ENCODE measurements at regions not wholly inside any gene's neighbourhood (a gene's known extent, or its start where the extent isn't known, plus 50 kb on each side); places are given as distances from the start of the nearest gene placed in this dataset.

GRCh38 chr11:127485541-127485940 lies 485.0 kb upstream of the KIRREL3 start:
- no peaks in the 10 kb centered on the region for H3K36me3 Mint-ChIP-seq (ENCODE audit: low read depth, unreplicated experiment)
- H3K4me3 ChIP-seq (ENCODE audit: insufficient read depth, low read depth, low read length) = no peak overlapping the region
- H3K36me3 ChIP-seq (ENCODE audit: insufficient read depth, low read length) = no peaks in the 10 kb centered on the region
- H2AFZ ChIP-seq (ENCODE audit: low read depth, low read length) = no peak overlapping the region
- no peak overlapping the region for H3K27ac Mint-ChIP-seq (ENCODE audit: unreplicated experiment)
- H3K4me3 Mint-ChIP-seq (ENCODE audit: unreplicated experiment) = no peak overlapping the region
- H3K9me3 Mint-ChIP-seq (ENCODE audit: unreplicated experiment) = peaks cover 2% of the 10 kb centered on the region
- H3K27ac ChIP-seq (ENCODE audit: low read depth, low read length) = no peak overlapping the region
- no peaks in the 10 kb centered on the region for H3K79me2 ChIP-seq (ENCODE audit: insufficient read depth, low read length)
- no peak overlapping the region for H3K4me2 ChIP-seq (ENCODE audit: low read length)
- no peaks in the 10 kb centered on the region for H3K27me3 ChIP-seq (ENCODE audit: insufficient read depth, low read length)
- peak; percentile 45 for DNase-seq (ENCODE audit: low read depth)
- H4K20me1 ChIP-seq (ENCODE audit: insufficient read depth, low read length) = no peaks in the 10 kb centered on the region
- no peaks in the 10 kb centered on the region for H3K9me3 ChIP-seq (ENCODE audit: insufficient read depth, low read depth, low read length)
- no peak overlapping the region for H3K9ac ChIP-seq (ENCODE audit: low read length)
- H3K4me1 Mint-ChIP-seq (ENCODE audit: low read depth, unreplicated experiment) = peaks cover 4% of the 10 kb centered on the region
- no peaks in the 10 kb centered on the region for H3K27me3 Mint-ChIP-seq (ENCODE audit: low read depth, unreplicated experiment)
- TF ChIP-seq EZH2 (IDR thresholded peaks at IDR 0.05; ENCODE audit: insufficient read depth, low read length) (no peak), CTCF (IDR thresholded peaks at IDR 0.05; ENCODE audit: insufficient read depth, low read depth, low read length) (no peak)
- no peak for FAIRE-seq
- peaks cover 3% of the 10 kb centered on the region for H3K4me1 ChIP-seq (ENCODE audit: insufficient read depth, low read length)

- no peak overlapping the region for H3K4me3 Mint-ChIP-seq (ENCODE audit: unreplicated experiment)
- no peak overlapping the region for H3K27ac Mint-ChIP-seq (ENCODE audit: unreplicated experiment)
- no peak for FAIRE-seq
- Histone ChIP-seq H3K4me2 (ENCODE audit: low read length) (no peak overlapping the region), H3K9ac (ENCODE audit: low read length) (no peak overlapping the region), H4K20me1 (ENCODE audit: insufficient read depth, low read length) (no peaks in the 10 kb centered on the region), H3K4me1 (ENCODE audit: insufficient read depth, low read length) (peaks cover 3% of the 10 kb centered on the region), H2AFZ (ENCODE audit: low read depth, low read length) (no peak overlapping the region), H3K27me3 (ENCODE audit: insufficient read depth, low read length) (no peaks in the 10 kb centered on the region), H3K27ac (ENCODE audit: low read depth, low read length) (no peak overlapping the region), H3K9me3 (ENCODE audit: insufficient read depth, low read depth, low read length) (no peaks in the 10 kb centered on the region), H3K4me3 (ENCODE audit: insufficient read depth, low read depth, low read length) (no peak overlapping the region), H3K79me2 (ENCODE audit: insufficient read depth, low read length) (no peaks in the 10 kb centered on the region), H3K36me3 (ENCODE audit: insufficient read depth, low read length) (no peaks in the 10 kb centered on the region)
- DNase-seq (ENCODE audit: low read depth) = no peak
- H3K27me3 Mint-ChIP-seq (ENCODE audit: low read depth, unreplicated experiment) = no peaks in the 10 kb centered on the region
- H3K4me1 Mint-ChIP-seq (ENCODE audit: low read depth, unreplicated experiment) = peaks cover 4% of the 10 kb centered on the region
- H3K36me3 Mint-ChIP-seq (ENCODE audit: low read depth, unreplicated experiment) = no peaks in the 10 kb centered on the region
- TF ChIP-seq CTCF (IDR thresholded peaks at IDR 0.05; ENCODE audit: insufficient read depth, low read depth, low read length) (no peak), EZH2 (IDR thresholded peaks at IDR 0.05; ENCODE audit: insufficient read depth, low read length) (no peak)
- H3K9me3 Mint-ChIP-seq (ENCODE audit: unreplicated experiment) = no peaks in the 10 kb centered on the region
Measured at GRCh38 chr11:127481391-127481790, 480.8 kb upstream of the KIRREL3 start.

GRCh38 chr11:127478826-127479225 lies 478.3 kb upstream of the KIRREL3 start:
- Histone ChIP-seq H3K27me3 (ENCODE audit: insufficient read depth, low read length) (no peaks in the 10 kb centered on the region), H3K9me3 (ENCODE audit: insufficient read depth, low read depth, low read length) (no peaks in the 10 kb centered on the region), H2AFZ (ENCODE audit: low read depth, low read length) (no peak overlapping the region), H3K36me3 (ENCODE audit: insufficient read depth, low read length) (no peaks in the 10 kb centered on the region), H3K4me2 (ENCODE audit: low read length) (no peak overlapping the region), H3K27ac (ENCODE audit: low read depth, low read length) (no peak overlapping the region), H3K79me2 (ENCODE audit: insufficient read depth, low read length) (no peaks in the 10 kb centered on the region), H3K9ac (ENCODE audit: low read length) (no peak overlapping the region), H4K20me1 (ENCODE audit: insufficient read depth, low read length) (no peaks in the 10 kb centered on the region), H3K4me1 (ENCODE audit: insufficient read depth, low read length) (no peaks in the 10 kb centered on the region), H3K4me3 (ENCODE audit: insufficient read depth, low read depth, low read length) (no peak overlapping the region)
- no peak for DNase-seq (ENCODE audit: low read depth)
- Mint-ChIP-seq H3K27ac (ENCODE audit: unreplicated experiment) (no peak overlapping the region), H3K36me3 (ENCODE audit: low read depth, unreplicated experiment) (no peaks in the 10 kb centered on the region), H3K27me3 (ENCODE audit: low read depth, unreplicated experiment) (peaks cover 2% of the 10 kb centered on the region), H3K9me3 (ENCODE audit: unreplicated experiment) (no peaks in the 10 kb centered on the region), H3K4me1 (ENCODE audit: low read depth, unreplicated experiment) (no peaks in the 10 kb centered on the region), H3K4me3 (ENCODE audit: unreplicated experiment) (no peak overlapping the region)
- FAIRE-seq = no peak
- TF ChIP-seq CTCF (IDR thresholded peaks at IDR 0.05; ENCODE audit: insufficient read depth, low read depth, low read length) = no peak

Measured in astrocyte (in vitro differentiated cells and primary cell).